GM18870 (cell line): ENCODE measurements at regions not wholly inside any gene's neighbourhood (a gene's known extent, or its start where the extent isn't known, plus 50 kb on each side); places are given as distances from the start of the nearest gene placed in this dataset.
"Not testable (repeated sequence)": the region's sequence is repeated elsewhere in the genome, so short reads cannot be mapped to it uniquely, and the experiment has no call there.

ENCODE experiments used
- ATAC-seq: cut with Tn5 transposase; IDR thresholded peaks from one replicate; pipeline ENCODE4 v1.9.1; 2021; ENCODE audit warnings: moderate library complexity; ENCODE audit not compliant: unreplicated experiment

- ATAC-seq, result no peak
These were observed 172.2 kb upstream of the ANKRD55 start for GRCh38 chr5:56405116-56405908.

- no peak for ATAC-seq
These were observed 169.4 kb upstream of the ANKRD55 start for GRCh38 chr5:56402266-56403220.

- not testable (repeated sequence) for ATAC-seq
These were observed 164.7 kb upstream of the ANKRD55 start for GRCh38 chr5:56397796-56398195.

- ATAC-seq, result no peak
These were observed 163.5 kb upstream of the ANKRD55 start for GRCh38 chr5:56396634-56397033.

- ATAC-seq, result no peak
These were observed 156.1 kb upstream of the ANKRD55 start for GRCh38 chr5:56389261-56389660.

GRCh38 chr5:56388229-56388985 lies 155.3 kb upstream of the ANKRD55 start:
- no peak for ATAC-seq

- ATAC-seq, result no peak
These were observed 152.9 kb upstream of the ANKRD55 start for GRCh38 chr5:56386046-56386445.

- no peak for ATAC-seq
These were observed 151.1 kb upstream of the ANKRD55 start for GRCh38 chr5:56384186-56384585.

GRCh38 chr5:56383761-56384160 lies 150.6 kb upstream of the ANKRD55 start:
- no peak for ATAC-seq

GRCh38 chr5:56382896-56383295 lies 149.8 kb upstream of the ANKRD55 start:
- no peak for ATAC-seq

- no peak for ATAC-seq
These were observed 144.4 kb upstream of the ANKRD55 start for GRCh38 chr5:56377573-56377972.

- ATAC-seq, result no peak
These were observed 143.0 kb upstream of the ANKRD55 start for GRCh38 chr5:56376128-56376527.

GRCh38 chr5:56375011-56375410 lies 141.9 kb upstream of the ANKRD55 start:
- no peak for ATAC-seq

GRCh38 chr5:56372491-56372890 lies 139.4 kb upstream of the ANKRD55 start:
- not testable (repeated sequence) for ATAC-seq

- no peak for ATAC-seq
These were observed 136.3 kb upstream of the ANKRD55 start for GRCh38 chr5:56369361-56369811.

- no peak for ATAC-seq
These were observed 134.6 kb upstream of the ANKRD55 start for GRCh38 chr5:56367748-56368147.

GRCh38 chr5:56366986-56367385 lies 133.9 kb upstream of the ANKRD55 start:
- ATAC-seq, result no peak

- ATAC-seq, result no peak
These were observed 128.3 kb upstream of the ANKRD55 start for GRCh38 chr5:56361398-56361797.

GRCh38 chr5:56360816-56361215 lies 127.7 kb upstream of the ANKRD55 start:
- no peak for ATAC-seq

GRCh38 chr5:56359809-56360685 lies 126.9 kb upstream of the ANKRD55 start:
- ATAC-seq, result no peak
